SK-N-SH (cell line): ENCODE measurements at regions not wholly inside any gene's neighbourhood (a gene's known extent, or its start where the extent isn't known, plus 50 kb on each side); places are given as distances from the start of the nearest gene placed in this dataset.

Experiments used
- CTCF ChIA-PET: fragments of 300-600, 350-600 bp; formaldehyde crosslinking; extraction: SDS; loops from one replicate; lab custom pipeline; 2021; lab: Yijun Ruan, JAX
- POLR2A ChIA-PET: fragments of 350-600 bp; sonication (Branson Sonifier 250); formaldehyde crosslinking; extraction: SDS; loops from one replicate; lab custom pipeline; 2020; ENCODE audit warnings: antibody characterized with exemption, inconsistent platforms; lab: Yijun Ruan, JAX
- DNase-seq: peaks from one replicate; pipeline ENCODE4 v3.0.0; 2012
- H2AFZ ChIP-seq: fragments of 200-600 bp; sonication (generic); 2 replicates; pipeline ENCODE4 v1.8.1; 2016; ENCODE audit warnings: antibody characterized with exemption, mild to moderate bottlenecking, low read depth
- H3F3A ChIP-seq: fragments of 200-600 bp; sonication (generic); replicated peaks from 2 replicates; pipeline ENCODE3; 2016; ENCODE audit warnings: antibody characterized with exemption, mild to moderate bottlenecking; ENCODE audit not compliant: insufficient read depth
- H3K27ac ChIP-seq, 2 experiments: fragments of 200-500 bp in 1 of 2; fragments of 200-600 bp in 1 of 2; sonication (Bioruptor generic) in 1 of 2; sonication (generic), shearing (Covaris generic) in 1 of 2; 2 replicates each; pipeline versions ENCODE4 v1.5.1 to v1.6.1; 2014 to 2016; ENCODE audit warnings: low read depth in 2 of 2, inconsistent platforms in 1 of 2, low read length in 1 of 2, mild to moderate bottlenecking in 1 of 2, mixed read lengths in 1 of 2
- H3K27me3 ChIP-seq: fragments of 200-600 bp; sonication (generic), shearing (Covaris generic); 2 replicates; pipeline ENCODE4 v1.6.1; 2016; ENCODE audit warnings: mixed run types; ENCODE audit not compliant: insufficient read depth
- H3K36me3 ChIP-seq, 2 experiments: fragments of 200-500 bp in 1 of 2; fragments of 200-600 bp in 1 of 2; sonication (Bioruptor generic) in 1 of 2; sonication (generic) in 1 of 2; replicated peaks in 1 of 2; 2 replicates each; pipeline versions ENCODE3 to v1.5.1; 2014 to 2016; ENCODE audit warnings: low read length in 1 of 2, mild to moderate bottlenecking in 1 of 2; ENCODE audit not compliant: insufficient read depth in 2 of 2, control insufficient read depth in 1 of 2
- H3K4me1 ChIP-seq, 2 experiments: fragments of 200-500 bp in 1 of 2; fragments of 200-600 bp in 1 of 2; sonication (Bioruptor generic) in 1 of 2; sonication (generic), shearing (Covaris generic) in 1 of 2; 2 replicates each; pipeline versions ENCODE4 v1.5.1 to v1.6.1; 2014 to 2016; ENCODE audit warnings: low read depth in 1 of 2, low read length in 1 of 2, mixed run types in 1 of 2; ENCODE audit not compliant: insufficient read depth in 2 of 2, control insufficient read depth in 1 of 2
- H3K4me2 ChIP-seq: fragments of 200-600 bp; sonication (generic), shearing (Covaris generic); 2 replicates; pipeline ENCODE4 v1.6.1; 2017; ENCODE audit warnings: mixed run types
- H3K4me3 ChIP-seq, 2 experiments: fragments of 200-500 bp in 1 of 2; fragments of 200-600 bp in 1 of 2; sonication (Bioruptor generic) in 1 of 2; sonication (generic), shearing (Covaris generic) in 1 of 2; 2 replicates each; pipeline versions ENCODE4 v1.5.1 to v1.8.1; 2014 to 2016; ENCODE audit warnings: low read depth in 2 of 2, inconsistent platforms in 1 of 2, low read length in 1 of 2, mild to moderate bottlenecking in 1 of 2, mixed read lengths in 1 of 2, moderate library complexity in 1 of 2
- H3K79me2 ChIP-seq: fragments of 200-600 bp; sonication (generic); 2 replicates; pipeline ENCODE4 v1.8.1; 2017; ENCODE audit warnings: mild to moderate bottlenecking; ENCODE audit not compliant: insufficient read depth
- H3K9ac ChIP-seq: fragments of 200-600 bp; sonication (generic); 2 replicates; pipeline ENCODE4 v1.6.1; 2017; ENCODE audit warnings: mixed run types
- H3K9me2 ChIP-seq: fragments of 200-600 bp; sonication (generic); 2 replicates; pipeline ENCODE4 v1.6.1; 2017; ENCODE audit warnings: mixed run types
- H3K9me3 ChIP-seq: fragments of 200-600 bp; sonication (generic); 2 replicates; pipeline ENCODE4 v1.6.1; 2017; ENCODE audit warnings: mixed run types, mild to moderate bottlenecking, moderate library complexity
- H4K20me1 ChIP-seq: fragments of 200-600 bp; sonication (generic); 2 replicates; pipeline ENCODE4 v1.6.1; 2017; ENCODE audit warnings: mild to moderate bottlenecking, mixed run types; ENCODE audit not compliant: insufficient read depth
- EP300 ChIP-seq, 2 experiments: IDR thresholded peaks; 2 replicates each; pipeline versions ENCODE4 v1.4.0 to v1.6.1; 2012; ENCODE audit warnings: borderline replicate concordance in 1 of 2, low read depth in 1 of 2, low read length in 1 of 2
- FOXM1 ChIP-seq: IDR thresholded peaks from 2 replicates; pipeline ENCODE4 v1.4.0; 2012; ENCODE audit warnings: low read depth, mild to moderate bottlenecking
- GABPA ChIP-seq: IDR thresholded peaks from 2 replicates; pipeline ENCODE4 v1.4.0; 2012; ENCODE audit warnings: low read depth, mild to moderate bottlenecking
- JUND ChIP-seq: IDR thresholded peaks from 2 replicates; pipeline ENCODE4 v1.4.0; 2012
- MXI1 ChIP-seq: IDR thresholded peaks from 2 replicates; pipeline ENCODE4 v1.6.1; 2012; ENCODE audit warnings: mild to moderate bottlenecking, low read depth, low read length, improper control_type of control experiment
- NFIC ChIP-seq: IDR thresholded peaks from 2 replicates; pipeline ENCODE4 v1.4.0; 2012; ENCODE audit warnings: borderline replicate concordance
- RAD21 ChIP-seq: IDR thresholded peaks from 2 replicates; pipeline ENCODE4 v1.6.1; 2012; ENCODE audit warnings: mild to moderate bottlenecking, low read length
- RXRA ChIP-seq: IDR thresholded peaks from 2 replicates; pipeline ENCODE4 v1.4.0; 2012; ENCODE audit warnings: low read depth, mild to moderate bottlenecking, borderline replicate concordance
- TAF1 ChIP-seq: IDR thresholded peaks from 2 replicates; pipeline ENCODE4 v1.6.1; 2012; ENCODE audit warnings: low read depth, mild to moderate bottlenecking, low read length, moderate library complexity, borderline replicate concordance
- TCF12 ChIP-seq: IDR thresholded peaks from 2 replicates; pipeline ENCODE4 v1.4.0; 2012
- WGBS: methylation state at CpG from one replicate; pipeline ENCODE4 v1.1.6; 2017; ENCODE audit warnings: low lambda C conversion rate; 5-methylcytosine and 5-hydroxymethylcytosine counted together
- small RNA-seq, 7 experiments: library from RNA; depleted of rRNA; stranded (forward); fragments of <200 nt; gene quantifications; one replicate each; pipeline ENCODE3, GENCODE V24; 2012
- TF ChIP-seq, protein P1 (sequence below): fragments of 150-350 bp; IDR thresholded peaks from 2 replicates; pipeline ENCODE4 v1.6.1; 2017; ENCODE audit warnings: antibody characterized with exemption, low read length, low read depth, borderline replicate concordance
- TF ChIP-seq, protein P2 (sequence below): IDR thresholded peaks from 2 replicates; pipeline ENCODE4; 2012
- TF ChIP-seq, protein P3 (sequence below): IDR thresholded peaks from 2 replicates; pipeline ENCODE4 v1.4.0; 2012; ENCODE audit warnings: low read depth
- TF ChIP-seq, protein P4 (sequence below): IDR thresholded peaks from 2 replicates; pipeline ENCODE4 v1.6.1; 2012; ENCODE audit warnings: mild to moderate bottlenecking, low read depth, low read length, moderate library complexity

DNA sequence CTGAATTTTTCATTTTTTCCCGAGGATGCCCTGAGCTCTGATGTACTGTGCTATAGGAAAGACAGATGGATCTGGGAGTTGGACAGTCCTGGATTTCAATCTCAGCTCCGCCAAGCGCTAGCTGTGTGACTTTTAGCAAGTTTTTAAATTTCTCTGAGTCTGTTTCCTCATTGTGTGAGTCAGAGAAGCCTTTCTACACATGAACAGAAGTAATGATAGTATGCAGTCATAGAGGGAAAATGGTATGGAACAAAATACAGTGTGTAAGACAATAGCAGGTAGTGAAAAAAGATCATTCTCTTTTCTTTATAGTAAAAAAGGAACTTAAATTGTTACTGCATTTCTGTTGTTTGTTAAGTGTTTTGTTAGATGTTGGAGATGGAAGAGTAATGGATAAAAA lies 52.4 kb upstream of the PPM1B start (continued):
- TF ChIP-seq FOXM1 (no peak), EP300 (IDR thresholded peaks at IDR 0.05; ENCODE audit: borderline replicate concordance in 1 of 2, low read depth in 1 of 2, low read length in 1 of 2) (no peak), JUND (no peak)
- TF ChIP-seq, protein P1, sequence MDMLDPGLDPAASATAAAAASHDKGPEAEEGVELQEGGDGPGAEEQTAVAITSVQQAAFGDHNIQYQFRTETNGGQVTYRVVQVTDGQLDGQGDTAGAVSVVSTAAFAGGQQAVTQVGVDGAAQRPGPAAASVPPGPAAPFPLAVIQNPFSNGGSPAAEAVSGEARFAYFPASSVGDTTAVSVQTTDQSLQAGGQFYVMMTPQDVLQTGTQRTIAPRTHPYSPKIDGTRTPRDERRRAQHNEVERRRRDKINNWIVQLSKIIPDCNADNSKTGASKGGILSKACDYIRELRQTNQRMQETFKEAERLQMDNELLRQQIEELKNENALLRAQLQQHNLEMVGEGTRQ: no peak
- TF ChIP-seq, all 33 proteins: peak for 0

DNA sequence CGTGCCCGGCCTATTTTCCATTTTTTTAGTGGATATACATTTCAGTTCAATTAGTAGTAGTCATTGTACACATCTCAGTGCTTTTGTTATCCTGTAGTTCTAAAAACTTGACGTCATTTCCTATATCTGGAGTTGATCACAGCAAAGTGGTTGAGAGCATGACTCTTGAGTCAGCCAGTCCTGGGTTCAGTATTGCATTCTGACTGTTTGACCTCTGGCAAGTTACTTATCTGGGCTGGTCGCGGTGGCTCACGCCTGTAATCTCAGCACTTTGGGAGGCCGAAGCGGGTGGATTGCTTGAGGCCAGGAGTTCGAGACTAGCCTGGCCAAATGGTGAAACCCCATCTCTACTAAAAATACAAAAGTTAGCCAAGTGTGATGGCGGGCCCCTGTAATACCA lies 50.4 kb upstream of the PPM1B start:
- no peak for TF ChIP-seq RXRA
- TF ChIP-seq, protein P2, sequence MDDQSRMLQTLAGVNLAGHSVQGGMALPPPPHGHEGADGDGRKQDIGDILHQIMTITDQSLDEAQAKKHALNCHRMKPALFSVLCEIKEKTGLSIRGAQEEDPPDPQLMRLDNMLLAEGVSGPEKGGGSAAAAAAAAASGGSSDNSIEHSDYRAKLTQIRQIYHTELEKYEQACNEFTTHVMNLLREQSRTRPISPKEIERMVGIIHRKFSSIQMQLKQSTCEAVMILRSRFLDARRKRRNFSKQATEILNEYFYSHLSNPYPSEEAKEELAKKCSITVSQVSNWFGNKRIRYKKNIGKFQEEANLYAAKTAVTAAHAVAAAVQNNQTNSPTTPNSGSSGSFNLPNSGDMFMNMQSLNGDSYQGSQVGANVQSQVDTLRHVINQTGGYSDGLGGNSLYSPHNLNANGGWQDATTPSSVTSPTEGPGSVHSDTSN: no peak
- TF ChIP-seq RAD21: no peak
- no peak for TF ChIP-seq TAF1
- no peak for TF ChIP-seq TCF12
- TF ChIP-seq MXI1: no peak
- no peak for TF ChIP-seq GABPA
- TF ChIP-seq, protein P3, sequence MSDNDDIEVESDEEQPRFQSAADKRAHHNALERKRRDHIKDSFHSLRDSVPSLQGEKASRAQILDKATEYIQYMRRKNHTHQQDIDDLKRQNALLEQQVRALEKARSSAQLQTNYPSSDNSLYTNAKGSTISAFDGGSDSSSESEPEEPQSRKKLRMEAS: no peak
- TF ChIP-seq, protein P4, sequence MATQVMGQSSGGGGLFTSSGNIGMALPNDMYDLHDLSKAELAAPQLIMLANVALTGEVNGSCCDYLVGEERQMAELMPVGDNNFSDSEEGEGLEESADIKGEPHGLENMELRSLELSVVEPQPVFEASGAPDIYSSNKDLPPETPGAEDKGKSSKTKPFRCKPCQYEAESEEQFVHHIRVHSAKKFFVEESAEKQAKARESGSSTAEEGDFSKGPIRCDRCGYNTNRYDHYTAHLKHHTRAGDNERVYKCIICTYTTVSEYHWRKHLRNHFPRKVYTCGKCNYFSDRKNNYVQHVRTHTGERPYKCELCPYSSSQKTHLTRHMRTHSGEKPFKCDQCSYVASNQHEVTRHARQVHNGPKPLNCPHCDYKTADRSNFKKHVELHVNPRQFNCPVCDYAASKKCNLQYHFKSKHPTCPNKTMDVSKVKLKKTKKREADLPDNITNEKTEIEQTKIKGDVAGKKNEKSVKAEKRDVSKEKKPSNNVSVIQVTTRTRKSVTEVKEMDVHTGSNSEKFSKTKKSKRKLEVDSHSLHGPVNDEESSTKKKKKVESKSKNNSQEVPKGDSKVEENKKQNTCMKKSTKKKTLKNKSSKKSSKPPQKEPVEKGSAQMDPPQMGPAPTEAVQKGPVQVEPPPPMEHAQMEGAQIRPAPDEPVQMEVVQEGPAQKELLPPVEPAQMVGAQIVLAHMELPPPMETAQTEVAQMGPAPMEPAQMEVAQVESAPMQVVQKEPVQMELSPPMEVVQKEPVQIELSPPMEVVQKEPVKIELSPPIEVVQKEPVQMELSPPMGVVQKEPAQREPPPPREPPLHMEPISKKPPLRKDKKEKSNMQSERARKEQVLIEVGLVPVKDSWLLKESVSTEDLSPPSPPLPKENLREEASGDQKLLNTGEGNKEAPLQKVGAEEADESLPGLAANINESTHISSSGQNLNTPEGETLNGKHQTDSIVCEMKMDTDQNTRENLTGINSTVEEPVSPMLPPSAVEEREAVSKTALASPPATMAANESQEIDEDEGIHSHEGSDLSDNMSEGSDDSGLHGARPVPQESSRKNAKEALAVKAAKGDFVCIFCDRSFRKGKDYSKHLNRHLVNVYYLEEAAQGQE: no peak
- no peak for TF ChIP-seq NFIC
- H3K9ac ChIP-seq: no peak overlapping the region
- no peaks in the 10 kb centered on the region for H4K20me1 ChIP-seq
- CTCF ChIA-PET: interaction anchor here (0.8 kb wide), 1 partner anchor 21 kb away, joined by 5 read pairs; no protein-coding TSS in a partner anchor
- POLR2A ChIA-PET: no interaction called here
- 91% methylated on average over 10 of the region's 10 CpGs for WGBS
- H3K9me3 ChIP-seq: no peaks in the 10 kb centered on the region
- no peak overlapping the region for H3K27ac ChIP-seq
- H3K27me3 ChIP-seq: no peaks in the 10 kb centered on the region
- no peaks in the 10 kb centered on the region for H3K4me1 ChIP-seq
- H3K9me2 ChIP-seq: no peaks in the 10 kb centered on the region
- H3K4me3 ChIP-seq: no peak overlapping the region
- no peak overlapping the region for H3K4me2 ChIP-seq
- peaks cover 9% of the 10 kb centered on the region for H3F3A ChIP-seq
- H3K36me3 ChIP-seq: no peaks in the 10 kb centered on the region
- no peak overlapping the region for H2AFZ ChIP-seq
- no peak for DNase-seq
- H3K79me2 ChIP-seq: no peaks in the 10 kb centered on the region

Small RNAs in the stretch of these regions (small RNA-seq; reads per million reads assigned to genes)
- 0 reads per million in 7 experiments for gene AC019129.1
